GM20000 (cell line): ENCODE measurements at regions not wholly inside any gene's neighbourhood (a gene's known extent, or its start where the extent isn't known, plus 50 kb on each side); places are given as distances from the start of the nearest gene placed in this dataset.

Experiments used
- DNase-seq: peaks from one replicate; pipeline ENCODE4 v3.0.0; 2012; ENCODE audit warnings: low spot score
- CTCF ChIP-seq: IDR thresholded peaks from 2 replicates; pipeline ENCODE4 v1.5.1; 2012; ENCODE audit warnings: mild to moderate bottlenecking, control low read depth; ENCODE audit errors: extremely low read depth, missing control alignments

DNA sequence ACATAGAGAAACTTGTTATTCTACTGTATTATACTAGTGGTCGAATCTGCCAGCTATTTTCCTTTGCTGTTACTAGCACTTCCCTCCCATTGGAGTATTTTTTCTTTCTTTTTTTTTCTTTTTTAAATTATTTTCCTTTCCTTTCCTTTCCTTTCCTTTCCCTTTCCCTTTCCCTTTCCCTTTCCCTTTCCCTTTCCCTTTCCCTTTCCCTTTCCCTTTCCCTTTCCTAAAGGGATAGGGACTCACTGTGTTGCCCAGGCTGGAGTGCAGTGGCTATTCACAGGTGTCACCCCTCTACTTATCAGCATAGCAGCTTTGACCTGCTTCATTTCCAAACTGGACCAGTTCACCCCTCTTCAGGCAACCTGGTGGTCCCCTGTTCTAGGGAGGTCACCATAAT, 212.6 kb upstream of the SP4 start:
- TF ChIP-seq CTCF, result no peak
- no peak for DNase-seq

GRCh38 chr7:21217365-21217764, 210.5 kb upstream of the SP4 start:
- TF ChIP-seq CTCF, result no peak
- DNase-seq, result no peak

DNA sequence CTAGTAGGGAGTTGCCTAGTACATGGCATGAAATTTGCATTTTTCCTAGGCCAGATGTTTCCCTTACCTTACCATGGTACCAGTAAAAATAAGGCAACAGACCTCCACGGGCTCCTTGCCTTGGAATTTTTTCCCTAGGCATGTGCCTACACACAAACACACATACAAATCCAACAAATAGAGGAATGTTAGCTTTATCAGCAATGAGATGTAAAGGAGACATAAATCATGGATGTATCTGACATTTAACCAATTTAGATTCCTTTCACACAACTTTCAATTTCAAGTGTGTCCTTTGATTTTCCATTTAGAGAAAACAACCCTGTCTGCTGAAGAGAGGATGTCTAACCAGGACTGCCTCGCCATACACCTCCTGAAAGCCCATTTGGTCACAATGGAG, 209.7 kb upstream of the SP4 start:
- DNase-seq, result no peak
- no peak for TF ChIP-seq CTCF

GRCh38 chr7:21221130-21221529, 206.8 kb upstream of the SP4 start:
- TF ChIP-seq CTCF, result no peak
- DNase-seq, result no peak

DNA sequence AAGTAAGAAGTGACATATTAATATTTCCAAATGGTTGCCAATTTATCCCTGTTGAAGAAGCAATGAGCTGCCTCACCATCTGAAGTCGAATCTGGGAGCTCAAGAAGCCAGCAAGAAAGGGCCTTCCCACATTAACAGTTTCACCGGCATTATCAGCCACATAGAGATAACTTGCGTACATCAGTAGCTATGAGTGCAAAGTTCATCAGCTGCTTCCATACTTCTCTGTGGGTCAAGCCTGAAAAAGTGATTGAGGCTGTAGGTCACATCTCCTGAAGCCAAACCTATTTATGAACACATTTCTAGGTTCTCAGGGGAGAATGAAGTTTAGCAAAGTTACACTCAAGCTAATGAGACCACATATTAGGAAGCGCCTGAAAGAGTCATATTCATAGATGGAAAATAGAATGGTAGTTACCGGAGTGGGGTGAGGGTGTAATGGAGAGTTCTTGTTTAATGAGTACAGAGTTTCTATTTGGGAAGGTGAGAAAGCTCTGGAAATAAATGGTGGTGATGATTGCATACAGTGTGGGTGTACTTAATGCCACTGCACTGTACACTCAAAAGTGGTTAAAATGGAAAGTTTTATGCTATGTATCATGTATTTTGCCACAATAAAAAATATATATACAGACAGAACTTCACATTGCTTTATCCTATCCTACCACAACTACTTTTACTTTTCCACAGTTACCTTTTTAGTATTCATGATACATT, 189.3 kb upstream of the SP4 start:
- no peak for DNase-seq

DNA sequence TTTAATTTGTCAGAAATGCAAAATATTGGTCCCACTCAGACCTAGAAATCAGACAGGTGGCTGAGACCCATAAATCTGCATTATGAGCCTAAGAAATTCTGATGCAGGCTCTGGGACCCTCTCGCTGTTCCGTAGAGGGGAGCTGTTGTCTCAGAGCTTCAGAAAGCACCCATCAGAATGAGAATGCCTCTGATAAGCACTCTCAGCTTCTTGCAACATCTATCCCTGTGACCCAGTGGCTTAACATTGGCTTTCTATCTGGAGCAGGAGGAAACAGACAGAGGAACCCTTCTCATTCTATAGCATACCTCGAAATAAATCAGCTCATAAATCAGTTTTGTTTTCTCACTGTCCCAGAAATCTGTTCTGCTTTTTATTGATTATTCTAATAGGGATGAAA, 184.6 kb upstream of the SP4 start:
- DNase-seq, result no peak
- no peak for TF ChIP-seq CTCF

More for the DNA sequence above, 189.3 kb upstream of the SP4 start:
- TF ChIP-seq CTCF, result no peak

DNA sequence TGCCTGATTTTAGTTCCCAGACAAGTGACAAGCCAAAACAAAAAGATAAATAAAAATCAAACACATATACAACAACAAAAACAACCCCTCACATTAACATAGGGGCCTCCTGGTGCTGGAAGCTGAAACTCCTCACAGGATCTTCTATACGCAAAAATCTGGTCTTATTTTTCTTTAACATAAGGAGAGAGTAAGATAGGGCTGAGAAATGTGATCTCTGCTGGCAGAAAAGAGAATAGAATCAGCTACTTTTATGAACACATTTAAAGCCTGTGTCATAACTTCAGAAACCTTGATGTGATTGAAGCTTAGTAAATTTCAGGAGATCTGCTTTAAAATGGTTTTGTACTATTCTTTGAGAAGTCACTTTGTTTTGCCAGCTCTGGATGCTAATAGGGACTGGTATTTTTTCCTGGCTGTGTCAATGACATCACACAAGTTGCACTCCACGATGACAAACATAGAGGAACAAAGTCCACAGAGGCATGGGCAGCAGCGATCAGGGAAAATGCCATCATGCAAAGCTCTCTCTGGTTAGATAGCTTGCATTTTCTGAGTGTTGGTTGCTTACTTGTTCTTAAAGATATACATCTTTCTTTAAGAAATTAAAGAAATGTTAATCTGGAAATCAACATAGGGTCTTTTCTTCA, 176.6 kb upstream of the SP4 start:
- no peak for TF ChIP-seq CTCF
- DNase-seq, result no peak
